Stimulated activated CD8-positive, alpha-beta memory T cell treated with anti-CD3 and anti-CD28 coated beads, Interleukin-7, amount 100 ng/mL, for 24 hours (primary cell): ENCODE measurements at regions not wholly inside any gene's neighbourhood (a gene's known extent, or its start where the extent isn't known, plus 50 kb on each side); places are given as distances from the start of the nearest gene placed in this dataset.

Source experiments
- DNase-seq: peaks from one replicate; pipeline ENCODE4 v3.0.0-alpha.2; 2020; ENCODE audit warnings: low read depth

- DNase-seq = no peak
Observed at GRCh38 chr2:105570326-105570725, 171.5 kb upstream of the FHL2 start.

GRCh38 chr2:105569606-105570005 is 170.8 kb upstream of the FHL2 start:
- no peak for DNase-seq

- no peak for DNase-seq
Observed at GRCh38 chr2:105567996-105568494, 169.2 kb upstream of the FHL2 start.

GRCh38 chr2:105563000-105563719 is 164.3 kb upstream of the FHL2 start:
- no peak for DNase-seq

- DNase-seq = no peak
Observed at GRCh38 chr2:105561401-105561800, 162.6 kb upstream of the FHL2 start.

GRCh38 chr2:105560157-105560556 is 161.3 kb upstream of the FHL2 start:
- DNase-seq = no peak

- DNase-seq = no peak
Observed at GRCh38 chr2:105557021-105557920, 158.4 kb upstream of the FHL2 start.

GRCh38 chr2:105556366-105556765 is 157.5 kb upstream of the FHL2 start:
- DNase-seq = no peak

- DNase-seq = no peak
Observed at GRCh38 chr2:105554235-105554634, 155.4 kb upstream of the FHL2 start.

- DNase-seq = no peak
Observed at GRCh38 chr2:105553538-105554196, 154.8 kb upstream of the FHL2 start.

GRCh38 chr2:105546628-105546974 is 147.8 kb upstream of the FHL2 start:
- no peak for DNase-seq

GRCh38 chr2:105545730-105546627 is 147.1 kb upstream of the FHL2 start:
- peak; percentile 41 for DNase-seq

GRCh38 chr2:105544591-105545377 is 145.9 kb upstream of the FHL2 start:
- DNase-seq = no peak

GRCh38 chr2:105541189-105542050 is 142.6 kb upstream of the FHL2 start:
- DNase-seq = no peak

- DNase-seq = no peak
Observed at GRCh38 chr2:105540642-105541041, 141.8 kb upstream of the FHL2 start.

GRCh38 chr2:105539331-105539730 is 140.5 kb upstream of the FHL2 start:
- no peak for DNase-seq

- no peak for DNase-seq
Observed at GRCh38 chr2:105538840-105539239, 140.0 kb upstream of the FHL2 start.

- DNase-seq = no peak
Observed at GRCh38 chr2:105537920-105538319, 139.1 kb upstream of the FHL2 start.

- no peak for DNase-seq
Observed at GRCh38 chr2:105537466-105537865, 138.6 kb upstream of the FHL2 start.

GRCh38 chr2:105536175-105536574 is 137.3 kb upstream of the FHL2 start:
- DNase-seq = no peak
